A549 (cell line): ENCODE measurements at regions not wholly inside any gene's neighbourhood (a gene's known extent, or its start where the extent isn't known, plus 50 kb on each side); places are given as distances from the start of the nearest gene placed in this dataset.

Experiments used
- ATAC-seq, 2 experiments: fragments of 200-7000 bp in 1 of 2; fragments of >200 bp in 1 of 2; cut with Nextera tagmentation in 1 of 2; cut with Tn5 transposase in 1 of 2; 3 replicates each; pipeline versions ENCODE4 v1.8.0 to v1.9.1; 2018 to 2020; ENCODE audit warnings: mild to moderate bottlenecking in 1 of 2, moderate library complexity in 1 of 2
- CTCF ChIA-PET: fragments of 300-600 bp; sonication (Branson Sonifier 250); formaldehyde crosslinking; extraction: SDS; loops from one replicate; lab custom pipeline; 2021; ENCODE audit warnings: antibody characterized with exemption, inconsistent platforms; lab: Yijun Ruan, JAX
- POLR2A ChIA-PET: fragments of 350-600 bp; formaldehyde crosslinking; extraction: SDS; loops from one replicate; lab custom pipeline; 2021; ENCODE audit warnings: antibody characterized with exemption, inconsistent platforms; lab: Yijun Ruan, JAX
- DNase-seq, 2 experiments: peaks; one replicate each; pipeline versions ENCODE4 v3.0.0 to v3.0.0-alpha.2; 2011 to 2016; ENCODE audit warnings: low read depth in 1 of 2, low spot score in 1 of 2
- FAIRE-seq: peaks from 2 replicates; lab custom pipeline; 2011; peaks lifted over from hg19 to GRCh38; lab: Jason Lieb, UNC
- H3K27ac ChIP-seq, 2 experiments: fragments of >200 bp; sonication (Bioruptor Twin); formaldehyde crosslinking; 3 replicates each; pipeline ENCODE4 v1.5.1; 2016 to 2017
- H3K4me1 ChIP-seq: fragments of >200 bp; sonication (Bioruptor Twin); formaldehyde crosslinking; 3 replicates; pipeline ENCODE4 v1.6.1; 2016
- H3K4me2 ChIP-seq: fragments of >200 bp; sonication (Bioruptor Twin); formaldehyde crosslinking; 3 replicates; pipeline ENCODE4 v1.6.1; 2016
- H3K4me3 ChIP-seq: fragments of >200 bp; sonication (Bioruptor Twin); formaldehyde crosslinking; 3 replicates; pipeline ENCODE4 v1.5.1; 2016
- H3K9me3 ChIP-seq: fragments of >200 bp; sonication (Bioruptor Twin); formaldehyde crosslinking; 3 replicates; pipeline ENCODE4 v1.6.1; 2016
- BHLHE40 ChIP-seq: IDR thresholded peaks from 2 replicates; pipeline ENCODE4 v1.6.1; 2012; ENCODE audit warnings: low read depth, low read length, inconsistent platforms
- CBX8 ChIP-seq: fragments of 200-600 bp; sonication (generic); IDR thresholded peaks from 2 replicates; pipeline ENCODE4 v1.6.1; 2016
- CHD2 ChIP-seq: fragments of 150-350 bp; IDR thresholded peaks from 2 replicates; pipeline ENCODE4 v1.6.1; 2014; ENCODE audit warnings: low read length; ENCODE audit not compliant: partially characterized antibody
- CHD4 ChIP-seq: fragments of 200-600 bp; sonication (generic); IDR thresholded peaks from 2 replicates; pipeline ENCODE4 v1.6.1; 2016; ENCODE audit warnings: antibody characterized with exemption, mild to moderate bottlenecking, borderline replicate concordance
- EHMT2 ChIP-seq: fragments of 200-600 bp; sonication (generic); IDR thresholded peaks from 2 replicates; pipeline ENCODE4 v1.6.1; 2016; ENCODE audit warnings: antibody characterized with exemption, low read depth, mild to moderate bottlenecking, moderate library complexity
- EP300 ChIP-seq, 2 experiments: fragments of >200 bp; sonication (Bioruptor Twin); formaldehyde crosslinking; IDR thresholded peaks; 2 replicates in 1 of 2; 3 replicates in 1 of 2; pipeline ENCODE4 v1.6.1; 2016 to 2017
- ESRRA ChIP-seq: fragments of 150-350 bp; IDR thresholded peaks from 2 replicates; pipeline ENCODE4 v1.6.1; 2014; ENCODE audit warnings: mild to moderate bottlenecking, low read length, borderline replicate concordance
- FOSB ChIP-seq: fragments of 250-450 bp; sonication (Bioruptor Pico); IDR thresholded peaks from 2 replicates; pipeline ENCODE4 v1.5.0; 2020; ENCODE audit warnings: mild to moderate bottlenecking, moderate library complexity
- FOSL2 ChIP-seq, 2 experiments: fragments of 450-650 bp in 1 of 2; fragments of >200 bp in 1 of 2; sonication (Bioruptor Twin) in 1 of 2; formaldehyde crosslinking; IDR thresholded peaks; 2 replicates each; pipeline versions ENCODE4 v1.5.0 to v1.6.1; 2016 to 2020; ENCODE audit warnings: mild to moderate bottlenecking in 1 of 2, moderate library complexity in 1 of 2
- HOXB13 ChIP-seq: fragments of 250-450 bp; sonication (Bioruptor Pico); IDR thresholded peaks from 2 replicates; pipeline ENCODE4 v1.5.0; 2020; ENCODE audit warnings: low read depth, mild to moderate bottlenecking, moderate library complexity
- JUN ChIP-seq, 2 experiments: fragments of >200 bp; sonication (Bioruptor Twin); formaldehyde crosslinking; IDR thresholded peaks; 2 replicates in 1 of 2; 3 replicates in 1 of 2; pipeline ENCODE4 v1.6.1; 2016 to 2017
- JUNB ChIP-seq: fragments of >200 bp; sonication (Bioruptor Twin); formaldehyde crosslinking; IDR thresholded peaks from 2 replicates; pipeline ENCODE4 v1.6.1; 2016
- NR3C1 ChIP-seq: fragments of >200 bp; sonication (Bioruptor Twin); formaldehyde crosslinking; IDR thresholded peaks from 3 replicates; pipeline ENCODE4 v1.6.1; 2017
- RFX5 ChIP-seq: fragments of 450-650 bp; IDR thresholded peaks from 2 replicates; pipeline ENCODE4 v1.7.1; 2014; ENCODE audit warnings: antibody characterized with exemption, mild to moderate bottlenecking, moderate library complexity
- RNF2 ChIP-seq: fragments of 200-600 bp; sonication (generic); IDR thresholded peaks from 2 replicates; pipeline ENCODE4 v1.6.1; 2016; ENCODE audit warnings: low read depth, mild to moderate bottlenecking, antibody characterized with exemption, moderate library complexity, borderline replicate concordance
- SMC3 ChIP-seq: fragments of >200 bp; sonication (Bioruptor Twin); formaldehyde crosslinking; IDR thresholded peaks from 3 replicates; pipeline ENCODE4 v1.6.1; 2018; ENCODE audit warnings: inconsistent platforms
- SREBF2 ChIP-seq: fragments of 450-650 bp; IDR thresholded peaks from 2 replicates; pipeline ENCODE4 v1.6.1; 2014; ENCODE audit warnings: mild to moderate bottlenecking, moderate library complexity
- USF2 ChIP-seq: fragments of 450-650 bp; IDR thresholded peaks from 2 replicates; pipeline ENCODE4 v1.6.1; 2014; ENCODE audit warnings: antibody characterized with exemption
- ZFP36 ChIP-seq: fragments of 450-650 bp; IDR thresholded peaks from 2 replicates; pipeline ENCODE4 v1.6.1; 2014; ENCODE audit warnings: borderline replicate concordance; ENCODE audit not compliant: partially characterized antibody
- WGBS: methylation state at CpG from one replicate; pipeline ENCODE4 v1.1.6; 2017; ENCODE audit errors: missing lambda C conversion rate; 5-methylcytosine and 5-hydroxymethylcytosine counted together
- TF ChIP-seq, protein P1 (sequence below): IDR thresholded peaks from 2 replicates; pipeline ENCODE4 v1.6.1; 2012; ENCODE audit warnings: low read depth, borderline replicate concordance
- TF ChIP-seq, protein P2 (sequence below): fragments of >200 bp; sonication (Bioruptor Twin); formaldehyde crosslinking; IDR thresholded peaks from 3 replicates; pipeline ENCODE4 v1.5.1; 2016
- TF ChIP-seq, protein P3 (sequence below): fragments of 150-350 bp; IDR thresholded peaks from 2 replicates; pipeline ENCODE4 v1.6.1; 2014; ENCODE audit warnings: low read depth, mild to moderate bottlenecking, low read length
- TF ChIP-seq, protein P4 (sequence below): fragments of >200 bp; sonication (Bioruptor Twin); formaldehyde crosslinking; IDR thresholded peaks from 2 replicates; pipeline ENCODE4 v1.6.1; 2016
- TF ChIP-seq, protein P5 (sequence below): IDR thresholded peaks from 2 replicates; pipeline ENCODE4 v1.6.1; 2012
- TF ChIP-seq, protein P6 (sequence below): fragments of >200 bp; sonication (Bioruptor Twin); formaldehyde crosslinking; IDR thresholded peaks from 3 replicates; pipeline ENCODE4 v1.6.1; 2016

DNA sequence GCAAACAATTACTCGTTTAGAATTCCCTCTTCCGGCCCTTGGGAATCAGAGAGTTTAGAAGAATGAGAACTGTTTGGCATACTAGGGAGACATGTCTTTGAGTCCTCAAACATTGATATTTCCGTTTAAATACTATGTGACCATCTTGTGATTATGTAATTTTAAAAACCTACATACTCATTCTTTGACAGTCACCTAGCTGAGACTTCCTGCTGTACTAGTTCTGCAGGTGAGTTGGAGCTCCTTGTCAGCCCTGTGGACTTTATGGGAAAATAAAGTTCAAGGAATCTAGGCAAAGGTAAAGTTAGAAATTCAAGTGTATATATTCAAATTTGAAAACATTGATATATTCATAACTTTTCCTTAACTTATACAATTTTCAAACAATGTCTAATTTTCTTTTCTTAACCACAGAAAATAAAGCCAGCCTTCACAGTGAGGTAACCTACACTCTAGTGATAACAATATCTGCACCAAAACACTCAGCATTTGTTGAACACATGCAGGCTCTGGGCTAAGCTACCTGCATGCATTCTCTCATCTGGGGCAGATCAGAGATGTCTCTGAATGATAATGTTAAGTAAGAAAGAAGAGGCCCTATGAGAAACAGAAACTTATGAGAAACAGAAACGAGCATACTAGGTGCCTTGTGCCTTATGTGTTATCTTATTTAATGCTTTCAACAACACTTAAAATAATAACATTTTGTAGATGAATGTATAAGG lies 67.0 kb upstream of the BACE2 start:
- WGBS: 12% methylated on average over 4 of the region's 4 CpGs
- no peak overlapping the region for H3K27ac ChIP-seq
- TF ChIP-seq ESRRA: no peak
- TF ChIP-seq, protein P1, sequence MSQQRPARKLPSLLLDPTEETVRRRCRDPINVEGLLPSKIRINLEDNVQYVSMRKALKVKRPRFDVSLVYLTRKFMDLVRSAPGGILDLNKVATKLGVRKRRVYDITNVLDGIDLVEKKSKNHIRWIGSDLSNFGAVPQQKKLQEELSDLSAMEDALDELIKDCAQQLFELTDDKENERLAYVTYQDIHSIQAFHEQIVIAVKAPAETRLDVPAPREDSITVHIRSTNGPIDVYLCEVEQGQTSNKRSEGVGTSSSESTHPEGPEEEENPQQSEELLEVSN: no peak
- no peaks in the 10 kb centered on the region for H3K4me1 ChIP-seq
- ATAC-seq (no peak), DNase-seq (no peak), FAIRE-seq (no peak)
- ChIA-PET POLR2A (no interaction called here), CTCF (no interaction called here)
- no peaks in the 10 kb centered on the region for H3K9me3 ChIP-seq
- H3K4me3 ChIP-seq: no peak overlapping the region
- H3K4me2 ChIP-seq: no peak overlapping the region

DNA sequence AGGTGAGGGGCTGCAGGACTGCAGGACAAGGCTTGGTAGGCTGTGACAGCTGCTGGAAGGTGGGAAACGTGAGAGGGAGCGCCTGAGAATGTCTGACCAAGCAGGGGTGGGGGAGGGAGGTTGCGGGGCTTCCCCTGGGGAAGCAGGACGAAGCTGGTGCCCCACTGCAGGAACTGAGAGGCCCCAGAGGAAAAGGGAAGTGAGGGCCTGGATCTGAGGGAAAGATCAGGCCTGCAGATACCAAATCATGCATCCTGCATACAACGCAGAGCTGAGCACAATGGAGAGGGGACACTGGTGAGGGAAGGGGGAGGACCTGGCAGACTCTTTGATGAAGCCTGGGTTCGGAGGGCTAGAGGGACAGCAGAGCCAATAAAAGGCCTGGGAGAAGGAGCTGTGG lies 65.7 kb upstream of the BACE2 start:
- CTCF ChIA-PET: no interaction called here
- no peak overlapping the region for H3K27ac ChIP-seq
- no peak for TF ChIP-seq BHLHE40
- TF ChIP-seq JUNB: no peak
- TF ChIP-seq, protein P1: no peak
- TF ChIP-seq, protein P2, sequence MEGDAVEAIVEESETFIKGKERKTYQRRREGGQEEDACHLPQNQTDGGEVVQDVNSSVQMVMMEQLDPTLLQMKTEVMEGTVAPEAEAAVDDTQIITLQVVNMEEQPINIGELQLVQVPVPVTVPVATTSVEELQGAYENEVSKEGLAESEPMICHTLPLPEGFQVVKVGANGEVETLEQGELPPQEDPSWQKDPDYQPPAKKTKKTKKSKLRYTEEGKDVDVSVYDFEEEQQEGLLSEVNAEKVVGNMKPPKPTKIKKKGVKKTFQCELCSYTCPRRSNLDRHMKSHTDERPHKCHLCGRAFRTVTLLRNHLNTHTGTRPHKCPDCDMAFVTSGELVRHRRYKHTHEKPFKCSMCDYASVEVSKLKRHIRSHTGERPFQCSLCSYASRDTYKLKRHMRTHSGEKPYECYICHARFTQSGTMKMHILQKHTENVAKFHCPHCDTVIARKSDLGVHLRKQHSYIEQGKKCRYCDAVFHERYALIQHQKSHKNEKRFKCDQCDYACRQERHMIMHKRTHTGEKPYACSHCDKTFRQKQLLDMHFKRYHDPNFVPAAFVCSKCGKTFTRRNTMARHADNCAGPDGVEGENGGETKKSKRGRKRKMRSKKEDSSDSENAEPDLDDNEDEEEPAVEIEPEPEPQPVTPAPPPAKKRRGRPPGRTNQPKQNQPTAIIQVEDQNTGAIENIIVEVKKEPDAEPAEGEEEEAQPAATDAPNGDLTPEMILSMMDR: no peak
- no peak for TF ChIP-seq CHD4
- TF ChIP-seq USF2: no peak
- no peak for TF ChIP-seq CHD2
- TF ChIP-seq CBX8: no peak
- TF ChIP-seq, protein P3, sequence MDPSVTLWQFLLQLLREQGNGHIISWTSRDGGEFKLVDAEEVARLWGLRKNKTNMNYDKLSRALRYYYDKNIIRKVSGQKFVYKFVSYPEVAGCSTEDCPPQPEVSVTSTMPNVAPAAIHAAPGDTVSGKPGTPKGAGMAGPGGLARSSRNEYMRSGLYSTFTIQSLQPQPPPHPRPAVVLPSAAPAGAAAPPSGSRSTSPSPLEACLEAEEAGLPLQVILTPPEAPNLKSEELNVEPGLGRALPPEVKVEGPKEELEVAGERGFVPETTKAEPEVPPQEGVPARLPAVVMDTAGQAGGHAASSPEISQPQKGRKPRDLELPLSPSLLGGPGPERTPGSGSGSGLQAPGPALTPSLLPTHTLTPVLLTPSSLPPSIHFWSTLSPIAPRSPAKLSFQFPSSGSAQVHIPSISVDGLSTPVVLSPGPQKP: no peak
- no peak for TF ChIP-seq FOSB
- no peak for TF ChIP-seq FOSL2 (IDR thresholded peaks at IDR 0.05)
- no peak for TF ChIP-seq FOSL2 (CRISPR knock-in tag; IDR thresholded peaks at IDR 0.05)
- no peak for TF ChIP-seq NR3C1
- TF ChIP-seq, all 56 proteins: peak for 0
- FAIRE-seq (no peak), ATAC-seq (no peak), DNase-seq (no peak)
- H3K9me3 ChIP-seq: no peaks in the 10 kb centered on the region
- H3K4me3 ChIP-seq: no peak overlapping the region
- no peak overlapping the region for H3K4me2 ChIP-seq
- H3K4me1 ChIP-seq: no peaks in the 10 kb centered on the region
- WGBS: 17% methylated on average over 4 of the region's 6 CpGs
- POLR2A ChIA-PET: no interaction called here

- H3K27ac ChIP-seq: no peak overlapping the region
- POLR2A ChIA-PET: no interaction called here
- H3K4me2 ChIP-seq: no peak overlapping the region
- DNase-seq (no peak), FAIRE-seq (no peak), ATAC-seq (no peak)
- H3K4me3 ChIP-seq: no peak overlapping the region
- no peaks in the 10 kb centered on the region for H3K4me1 ChIP-seq
- CTCF ChIA-PET: no interaction called here
- no peaks in the 10 kb centered on the region for H3K9me3 ChIP-seq
- WGBS: 29% methylated on average over 5 of the region's 11 CpGs
- TF ChIP-seq RFX5 (no peak), CHD4 (no peak), USF2 (no peak), FOSL2 (IDR thresholded peaks at IDR 0.05) (no peak), FOSL2 (CRISPR knock-in tag; IDR thresholded peaks at IDR 0.05) (no peak), ZFP36 (no peak), RNF2 (no peak), HOXB13 (CRISPR knock-in tag) (no peak), EP300 (IDR thresholded peaks at IDR 0.05) (no peak), EHMT2 (no peak), SMC3 (no peak), SREBF2 (no peak), JUN (IDR thresholded peaks at IDR 0.05) (no peak)
- TF ChIP-seq, protein P4, sequence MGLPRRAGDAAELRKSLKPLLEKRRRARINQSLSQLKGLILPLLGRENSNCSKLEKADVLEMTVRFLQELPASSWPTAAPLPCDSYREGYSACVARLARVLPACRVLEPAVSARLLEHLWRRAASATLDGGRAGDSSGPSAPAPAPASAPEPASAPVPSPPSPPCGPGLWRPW: no peak
- TF ChIP-seq, protein P5, sequence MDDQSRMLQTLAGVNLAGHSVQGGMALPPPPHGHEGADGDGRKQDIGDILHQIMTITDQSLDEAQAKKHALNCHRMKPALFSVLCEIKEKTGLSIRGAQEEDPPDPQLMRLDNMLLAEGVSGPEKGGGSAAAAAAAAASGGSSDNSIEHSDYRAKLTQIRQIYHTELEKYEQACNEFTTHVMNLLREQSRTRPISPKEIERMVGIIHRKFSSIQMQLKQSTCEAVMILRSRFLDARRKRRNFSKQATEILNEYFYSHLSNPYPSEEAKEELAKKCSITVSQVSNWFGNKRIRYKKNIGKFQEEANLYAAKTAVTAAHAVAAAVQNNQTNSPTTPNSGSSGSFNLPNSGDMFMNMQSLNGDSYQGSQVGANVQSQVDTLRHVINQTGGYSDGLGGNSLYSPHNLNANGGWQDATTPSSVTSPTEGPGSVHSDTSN: no peak
- TF ChIP-seq, protein P6, sequence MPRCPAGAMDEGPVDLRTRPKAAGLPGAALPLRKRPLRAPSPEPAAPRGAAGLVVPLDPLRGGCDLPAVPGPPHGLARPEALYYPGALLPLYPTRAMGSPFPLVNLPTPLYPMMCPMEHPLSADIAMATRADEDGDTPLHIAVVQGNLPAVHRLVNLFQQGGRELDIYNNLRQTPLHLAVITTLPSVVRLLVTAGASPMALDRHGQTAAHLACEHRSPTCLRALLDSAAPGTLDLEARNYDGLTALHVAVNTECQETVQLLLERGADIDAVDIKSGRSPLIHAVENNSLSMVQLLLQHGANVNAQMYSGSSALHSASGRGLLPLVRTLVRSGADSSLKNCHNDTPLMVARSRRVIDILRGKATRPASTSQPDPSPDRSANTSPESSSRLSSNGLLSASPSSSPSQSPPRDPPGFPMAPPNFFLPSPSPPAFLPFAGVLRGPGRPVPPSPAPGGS: no peak
These were observed 60.4 kb upstream of the BACE2 start for GRCh38 chr21:41107602-41108001.
